Activated CD4-positive, alpha-beta T cell treated with anti-CD3 and anti-CD28 coated beads, Interleukin-2, amount 10 ng/mL, durations not matched to agents 7 days and 5 days (primary cell): ENCODE measurements at regions not wholly inside any gene's neighbourhood (a gene's known extent, or its start where the extent isn't known, plus 50 kb on each side); places are given as distances from the start of the nearest gene placed in this dataset.

Experiments used
- CTCF ChIA-PET: fragments of 350-600 bp; sonication (Branson Sonifier 250); formaldehyde crosslinking; loops from one replicate; lab custom pipeline; 2021; ENCODE audit warnings: antibody characterized with exemption; lab: Charles Lee
- POLR2A ChIA-PET: fragments of 350-600 bp; sonication (Branson Sonifier 250); formaldehyde crosslinking; loops from one replicate; lab custom pipeline; 2021; ENCODE audit warnings: antibody characterized with exemption; lab: Charles Lee
- DNase-seq: peaks from one replicate; pipeline ENCODE4 v3.0.0-alpha.2; 2020
- H3K27ac Mint-ChIP-seq: one replicate; pipeline ENCODE4 v1.8.0; 2021; ENCODE audit warnings: mild to moderate bottlenecking, moderate library complexity, mixed read lengths
- H3K27me3 Mint-ChIP-seq: one replicate; pipeline ENCODE4 v1.8.0; 2021; ENCODE audit warnings: mixed read lengths
- H3K36me3 Mint-ChIP-seq: one replicate; pipeline ENCODE4 v1.8.0; 2021; ENCODE audit warnings: low read depth, mixed read lengths
- H3K4me1 Mint-ChIP-seq: one replicate; pipeline ENCODE4 v1.8.0; 2021; ENCODE audit warnings: mixed read lengths
- H3K4me3 Mint-ChIP-seq: one replicate; pipeline ENCODE4 v1.8.0; 2021; ENCODE audit warnings: mild to moderate bottlenecking, moderate library complexity, mixed read lengths
- H3K9me3 Mint-ChIP-seq: one replicate; pipeline ENCODE4 v1.8.0; 2021; ENCODE audit warnings: mixed read lengths

DNA sequence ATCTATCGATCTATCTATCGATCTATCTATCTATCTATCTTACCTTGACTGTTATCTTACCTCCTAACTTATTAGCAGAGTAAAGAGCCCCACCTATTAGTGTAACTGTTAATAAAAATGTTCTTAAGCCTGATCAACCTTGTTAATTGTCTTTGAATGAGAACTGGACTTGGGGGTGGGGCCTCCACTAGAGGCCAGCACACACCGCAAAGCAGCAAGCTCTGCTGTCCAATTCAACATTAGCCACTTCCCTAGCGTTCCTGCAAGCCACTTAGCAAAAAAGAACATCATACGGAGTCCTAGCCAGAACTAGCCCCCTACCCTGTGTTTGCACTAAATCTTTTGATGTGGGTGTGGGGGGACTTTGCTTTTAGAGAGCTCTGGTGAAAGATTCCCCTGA is 515.8 kb downstream of the KDM4C start:
- peaks cover 24% of the 10 kb centered on the region for H3K27me3 Mint-ChIP-seq
- no peak overlapping the region for H3K4me3 Mint-ChIP-seq
- CTCF ChIA-PET, result no interaction called here
- H3K27ac Mint-ChIP-seq, result no peak overlapping the region
- no peaks in the 10 kb centered on the region for H3K36me3 Mint-ChIP-seq
- POLR2A ChIA-PET, result no interaction called here
- DNase-seq, result no peak
- peaks cover 2% of the 10 kb centered on the region for H3K9me3 Mint-ChIP-seq
- no peaks in the 10 kb centered on the region for H3K4me1 Mint-ChIP-seq

DNA sequence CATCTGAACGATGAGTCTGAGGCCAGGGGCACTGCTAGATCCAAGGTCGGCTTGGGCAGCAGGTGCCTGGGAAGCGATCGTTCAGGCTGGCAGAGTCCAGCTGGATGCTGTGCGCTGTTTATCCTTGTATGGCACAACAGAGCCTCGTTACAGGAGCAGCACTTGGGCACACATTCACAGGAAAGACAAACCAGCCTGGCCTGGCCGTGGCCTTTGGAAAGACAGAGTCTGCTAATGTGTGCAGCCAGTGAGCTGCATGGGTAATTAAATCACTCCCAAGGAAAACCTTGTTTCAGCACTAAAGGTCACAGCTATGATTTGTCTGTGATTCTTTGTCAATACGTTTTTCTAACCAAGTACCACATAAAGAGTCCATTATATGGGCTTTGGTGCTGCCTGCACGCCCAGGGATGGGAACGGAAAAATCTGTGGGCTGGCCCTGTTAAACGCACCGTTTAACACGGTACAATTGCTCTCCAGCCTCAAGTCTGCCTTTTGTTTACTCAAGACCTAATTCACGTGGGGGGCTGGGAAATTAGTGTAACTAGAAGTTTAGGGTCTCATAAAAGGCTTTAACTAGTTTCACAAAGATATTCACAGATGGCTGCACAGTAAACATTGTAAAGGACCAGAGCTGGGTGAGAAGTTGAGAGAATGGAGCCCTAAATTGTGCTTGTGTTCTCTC is 509.3 kb downstream of the KDM4C start:
- no peak overlapping the region for H3K4me3 Mint-ChIP-seq
- CTCF ChIA-PET, result no interaction called here
- no peaks in the 10 kb centered on the region for H3K4me1 Mint-ChIP-seq
- DNase-seq, result no peak
- no peaks in the 10 kb centered on the region for H3K36me3 Mint-ChIP-seq
- H3K27me3 Mint-ChIP-seq, result peaks cover 42% of the 10 kb centered on the region
- no peak overlapping the region for H3K27ac Mint-ChIP-seq
- POLR2A ChIA-PET, result no interaction called here
- H3K9me3 Mint-ChIP-seq, result no peaks in the 10 kb centered on the region

DNA sequence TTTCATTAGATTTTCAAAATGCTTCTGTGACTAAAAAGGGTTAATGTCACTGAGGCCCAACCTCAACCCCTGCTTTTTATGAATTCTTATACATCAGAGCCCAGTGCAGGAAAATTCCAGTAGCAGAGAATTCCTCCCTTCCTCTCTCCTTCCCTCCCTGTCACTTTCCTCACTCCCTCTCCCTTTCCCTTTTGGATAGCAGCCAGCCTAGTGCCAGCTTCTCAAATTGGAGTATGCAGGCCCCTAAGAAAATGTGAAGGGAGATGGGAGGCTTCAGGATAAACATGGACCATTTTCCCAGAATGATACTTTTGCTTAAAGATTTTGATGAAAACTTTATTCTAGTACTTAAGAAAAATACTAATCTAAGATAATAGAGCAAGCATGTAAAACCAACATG is 507.4 kb downstream of the KDM4C start:
- no peaks in the 10 kb centered on the region for H3K9me3 Mint-ChIP-seq
- DNase-seq, result no peak
- POLR2A ChIA-PET, result no interaction called here
- no peak overlapping the region for H3K27ac Mint-ChIP-seq
- H3K36me3 Mint-ChIP-seq, result no peaks in the 10 kb centered on the region
- H3K4me1 Mint-ChIP-seq, result no peaks in the 10 kb centered on the region
- CTCF ChIA-PET, result no interaction called here
- peaks cover 45% of the 10 kb centered on the region for H3K27me3 Mint-ChIP-seq
- no peak overlapping the region for H3K4me3 Mint-ChIP-seq

DNA sequence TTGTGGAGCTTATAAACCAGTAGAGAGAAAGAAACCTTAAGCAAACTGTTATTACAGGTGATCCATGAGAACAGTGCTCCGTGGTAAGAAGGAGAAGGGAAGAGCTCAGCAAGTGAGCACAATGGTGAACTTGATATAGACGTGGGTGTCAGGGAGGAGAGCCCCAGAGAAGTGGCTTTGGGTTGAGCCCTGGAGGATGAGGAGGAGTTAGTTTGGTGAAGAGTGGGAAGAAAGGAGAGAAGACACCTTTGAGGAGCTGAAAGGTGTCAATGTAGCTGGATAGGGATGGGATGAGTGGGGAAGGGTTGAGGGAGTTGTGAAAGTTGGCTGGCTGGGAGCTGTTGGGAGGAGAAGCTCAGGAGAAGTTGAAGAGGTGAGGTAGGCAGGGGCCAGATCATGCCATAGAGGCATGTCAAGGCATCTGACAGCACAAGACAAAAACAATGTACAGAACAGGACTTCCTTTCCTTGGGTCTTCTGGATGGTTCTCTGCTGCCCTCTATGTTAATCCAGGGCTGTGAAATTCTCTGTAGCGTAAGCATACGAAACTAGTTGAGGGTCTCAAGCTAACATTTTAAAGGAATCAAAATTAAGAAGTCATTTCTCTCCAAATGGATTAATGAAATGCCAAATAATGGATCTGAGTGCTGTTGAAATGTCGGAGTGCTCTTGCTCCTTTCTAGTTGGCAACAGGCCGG is 501.9 kb downstream of the KDM4C start:
- Mint-ChIP-seq H3K4me1 (no peaks in the 10 kb centered on the region), H3K27ac (no peak overlapping the region), H3K27me3 (peaks cover 37% of the 10 kb centered on the region), H3K9me3 (no peaks in the 10 kb centered on the region), H3K4me3 (no peak overlapping the region), H3K36me3 (no peaks in the 10 kb centered on the region)
- DNase-seq, result no peak
- POLR2A ChIA-PET, result no interaction called here
- CTCF ChIA-PET, result interaction anchor here (0.5 to 1.1 kb wide), 2 partner anchors 28 to 526 kb away, joined by 3 to 4 read pairs; no protein-coding TSS in a partner anchor

DNA sequence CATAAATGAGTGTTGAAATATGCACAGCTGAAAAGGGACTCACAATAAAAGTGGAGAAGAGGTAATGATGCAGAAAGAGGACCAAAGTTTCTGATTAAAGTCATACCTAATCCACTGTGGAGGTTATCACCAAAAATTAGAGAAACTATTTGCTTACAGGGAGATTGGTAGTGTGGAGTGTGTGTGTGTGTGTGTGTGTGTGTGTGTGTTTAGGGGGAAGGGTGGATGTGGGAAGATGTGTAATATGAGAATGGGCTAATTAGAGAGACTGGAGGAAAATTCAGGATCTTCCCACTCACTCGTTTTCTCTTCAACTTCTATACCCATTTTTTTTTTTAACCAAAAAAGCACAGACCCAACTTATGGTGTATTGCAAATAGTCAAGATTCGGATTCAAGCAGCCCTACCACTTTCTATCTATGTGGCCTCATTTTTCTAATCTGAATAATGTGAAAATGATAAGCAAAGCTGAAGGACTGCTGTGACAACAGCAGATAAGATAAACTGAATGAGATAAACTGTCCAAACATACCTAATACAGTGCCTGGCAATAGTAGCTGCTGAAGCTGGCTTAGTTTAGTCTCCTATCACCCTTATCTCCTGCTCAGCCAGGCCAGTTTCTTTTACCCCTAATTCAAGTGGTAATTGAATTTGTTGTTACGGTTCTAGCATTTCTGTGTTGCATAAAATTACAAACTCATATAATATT is 501.1 kb downstream of the KDM4C start:
- Mint-ChIP-seq H3K4me1 (no peaks in the 10 kb centered on the region), H3K9me3 (no peaks in the 10 kb centered on the region), H3K4me3 (no peak overlapping the region), H3K27ac (no peak overlapping the region), H3K36me3 (no peaks in the 10 kb centered on the region), H3K27me3 (peaks cover 37% of the 10 kb centered on the region)
- ChIA-PET POLR2A (no interaction called here), CTCF (interaction anchor here (0.5 kb wide), 1 partner anchor 525 kb away, joined by 4 read pairs; no protein-coding TSS in a partner anchor)
- DNase-seq, result no peak

DNA sequence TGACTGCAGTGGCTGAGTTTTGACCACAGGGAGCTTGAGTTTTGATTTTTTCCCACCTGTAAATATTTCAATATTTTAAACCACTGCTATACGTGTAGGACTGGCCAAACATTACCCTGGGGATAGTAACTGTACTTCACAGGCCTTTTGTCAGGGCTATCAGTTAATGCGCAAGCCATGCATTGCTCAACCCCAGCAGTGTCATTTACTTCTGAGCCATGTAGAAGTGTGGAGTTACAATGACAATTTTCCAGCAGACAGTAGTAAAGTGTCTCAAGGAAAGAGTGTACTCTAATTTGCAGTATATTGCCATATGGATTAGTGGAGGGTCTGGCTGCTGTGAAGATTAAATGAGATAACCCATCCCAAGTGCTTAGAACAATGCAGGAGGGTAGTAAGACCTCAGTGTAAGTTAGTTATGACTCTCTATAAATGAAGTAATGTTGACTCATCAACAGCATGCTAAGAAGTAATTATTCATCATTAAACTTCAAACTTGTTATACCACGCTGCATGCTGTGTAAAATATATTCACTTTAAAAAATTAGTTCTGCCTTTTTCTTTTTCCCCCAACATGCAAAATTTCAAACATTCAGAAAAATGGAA is 489.2 kb downstream of the KDM4C start:
- no peaks in the 10 kb centered on the region for H3K4me1 Mint-ChIP-seq
- H3K36me3 Mint-ChIP-seq, result no peaks in the 10 kb centered on the region
- H3K27me3 Mint-ChIP-seq, result peaks cover 12% of the 10 kb centered on the region
- POLR2A ChIA-PET, result no interaction called here
- no peak for DNase-seq
- H3K9me3 Mint-ChIP-seq, result no peaks in the 10 kb centered on the region
- H3K27ac Mint-ChIP-seq, result no peak overlapping the region
- no peak overlapping the region for H3K4me3 Mint-ChIP-seq
- CTCF ChIA-PET, result no interaction called here

DNA sequence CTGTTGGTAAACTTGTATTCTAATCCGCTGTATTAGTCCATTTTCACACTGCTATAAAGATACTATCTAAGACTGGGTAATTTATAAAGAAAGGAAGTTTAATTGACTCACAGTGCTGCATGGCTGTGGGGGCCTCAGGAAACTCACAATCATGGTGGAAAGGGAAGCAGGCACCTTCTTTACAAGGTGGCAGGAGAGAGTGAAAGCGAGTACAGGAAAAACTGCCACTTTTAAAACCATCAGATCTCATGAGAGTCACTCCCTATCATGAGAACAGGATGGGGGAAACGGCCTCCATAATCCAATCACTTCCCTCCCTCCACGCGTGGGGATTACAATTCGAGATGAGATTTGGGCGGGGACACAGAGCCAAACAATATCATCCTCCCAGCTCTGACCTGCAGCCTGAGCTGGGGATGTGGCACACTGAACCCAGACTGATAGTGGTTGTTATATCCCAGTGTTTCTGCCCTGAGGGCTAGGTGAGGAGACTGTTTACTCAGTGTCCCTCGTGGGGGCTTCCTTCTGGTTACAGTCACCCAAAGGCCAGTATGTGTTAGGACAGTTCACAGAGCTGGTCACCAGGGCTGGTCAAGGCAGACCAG is 488.3 kb downstream of the KDM4C start:
- peaks cover 10% of the 10 kb centered on the region for H3K27me3 Mint-ChIP-seq
- ChIA-PET POLR2A (no interaction called here), CTCF (interaction anchor here (0.9 kb wide), 1 partner anchor 25 kb away, joined by 3 read pairs; no protein-coding TSS in a partner anchor)
- H3K36me3 Mint-ChIP-seq, result no peaks in the 10 kb centered on the region
- no peaks in the 10 kb centered on the region for H3K4me1 Mint-ChIP-seq
- no peak overlapping the region for H3K4me3 Mint-ChIP-seq
- no peaks in the 10 kb centered on the region for H3K9me3 Mint-ChIP-seq
- H3K27ac Mint-ChIP-seq, result no peak overlapping the region
- DNase-seq, result no peak

DNA sequence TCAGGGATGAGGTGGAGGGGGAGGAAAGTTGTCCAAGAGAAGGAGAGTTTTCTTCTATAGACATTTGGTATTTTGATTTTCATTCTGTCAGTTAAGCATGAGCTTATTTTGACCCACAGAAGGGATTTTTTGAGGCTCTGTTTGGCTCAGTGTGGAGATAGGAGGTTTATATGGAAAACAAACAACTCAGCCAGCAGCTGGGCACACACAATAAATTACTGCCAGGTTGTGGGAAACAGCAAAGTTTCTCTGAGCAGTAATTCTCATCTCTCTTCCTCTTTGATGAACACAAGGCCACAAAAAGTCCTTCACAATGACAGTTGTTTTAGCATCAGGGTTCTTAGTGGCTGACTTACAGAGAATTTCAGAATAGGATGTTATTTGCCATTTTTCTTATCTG is 486.1 kb downstream of the KDM4C start:
- CTCF ChIA-PET, result no interaction called here
- peaks cover 3% of the 10 kb centered on the region for H3K9me3 Mint-ChIP-seq
- H3K27ac Mint-ChIP-seq, result no peak overlapping the region

DNA sequence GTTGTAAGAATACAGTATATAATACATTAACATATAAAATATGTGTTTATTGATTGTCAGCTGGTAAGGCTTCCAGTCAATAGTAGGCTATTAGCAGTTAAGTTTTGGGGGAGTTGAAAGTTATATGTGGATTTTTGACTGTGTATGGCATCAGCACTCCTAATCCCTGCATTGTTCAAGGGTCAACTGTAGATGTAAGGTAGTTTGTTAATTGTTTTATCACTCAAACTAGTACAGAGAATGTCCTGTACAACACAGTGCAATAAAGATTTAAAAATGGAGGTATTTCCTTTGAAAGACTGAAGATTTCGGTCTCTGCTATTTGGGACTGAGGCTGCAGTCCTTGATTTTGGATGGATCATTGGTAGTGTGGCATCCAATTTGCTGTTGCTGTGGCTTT is 484.4 kb downstream of the KDM4C start:
- Mint-ChIP-seq H3K9me3 (peaks cover 3% of the 10 kb centered on the region), H3K36me3 (no peaks in the 10 kb centered on the region), H3K27me3 (peaks cover 10% of the 10 kb centered on the region), H3K4me3 (no peak overlapping the region), H3K4me1 (peaks cover 12% of the 10 kb centered on the region), H3K27ac (no peak overlapping the region)
- POLR2A ChIA-PET, result no interaction called here
- CTCF ChIA-PET, result no interaction called here
- DNase-seq, result no peak

More for the DNA sequence above, 486.1 kb downstream of the KDM4C start:
- H3K4me1 Mint-ChIP-seq, result no peaks in the 10 kb centered on the region
- no peaks in the 10 kb centered on the region for H3K36me3 Mint-ChIP-seq
- POLR2A ChIA-PET, result no interaction called here
- no peak for DNase-seq
- peaks cover 10% of the 10 kb centered on the region for H3K27me3 Mint-ChIP-seq
- no peak overlapping the region for H3K4me3 Mint-ChIP-seq

DNA sequence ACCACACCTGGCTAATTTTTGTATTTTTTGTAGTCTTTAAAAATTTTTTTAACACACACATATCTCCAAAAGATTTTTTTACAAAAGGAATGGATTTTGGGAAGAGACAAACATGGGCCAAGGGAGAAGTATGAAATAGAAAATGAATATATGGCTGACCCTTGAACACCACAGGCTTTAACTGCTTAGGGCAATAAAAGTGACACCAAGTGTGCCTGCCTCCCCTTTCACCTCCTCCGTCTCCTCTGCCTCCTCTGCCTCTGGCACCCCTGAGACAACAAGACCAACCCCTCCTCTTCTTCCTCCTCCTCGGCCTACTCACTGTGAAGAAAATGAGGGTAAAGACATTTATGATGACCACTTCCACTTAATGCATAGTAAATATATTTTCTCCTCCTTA is 483.9 kb downstream of the KDM4C start:
- ChIA-PET POLR2A (no interaction called here), CTCF (no interaction called here)
- no peaks in the 10 kb centered on the region for H3K36me3 Mint-ChIP-seq
- no peak overlapping the region for H3K4me3 Mint-ChIP-seq
- H3K4me1 Mint-ChIP-seq, result peaks cover 12% of the 10 kb centered on the region
- H3K27me3 Mint-ChIP-seq, result peaks cover 10% of the 10 kb centered on the region
- no peak for DNase-seq
- no peak overlapping the region for H3K27ac Mint-ChIP-seq
- peaks cover 3% of the 10 kb centered on the region for H3K9me3 Mint-ChIP-seq

DNA sequence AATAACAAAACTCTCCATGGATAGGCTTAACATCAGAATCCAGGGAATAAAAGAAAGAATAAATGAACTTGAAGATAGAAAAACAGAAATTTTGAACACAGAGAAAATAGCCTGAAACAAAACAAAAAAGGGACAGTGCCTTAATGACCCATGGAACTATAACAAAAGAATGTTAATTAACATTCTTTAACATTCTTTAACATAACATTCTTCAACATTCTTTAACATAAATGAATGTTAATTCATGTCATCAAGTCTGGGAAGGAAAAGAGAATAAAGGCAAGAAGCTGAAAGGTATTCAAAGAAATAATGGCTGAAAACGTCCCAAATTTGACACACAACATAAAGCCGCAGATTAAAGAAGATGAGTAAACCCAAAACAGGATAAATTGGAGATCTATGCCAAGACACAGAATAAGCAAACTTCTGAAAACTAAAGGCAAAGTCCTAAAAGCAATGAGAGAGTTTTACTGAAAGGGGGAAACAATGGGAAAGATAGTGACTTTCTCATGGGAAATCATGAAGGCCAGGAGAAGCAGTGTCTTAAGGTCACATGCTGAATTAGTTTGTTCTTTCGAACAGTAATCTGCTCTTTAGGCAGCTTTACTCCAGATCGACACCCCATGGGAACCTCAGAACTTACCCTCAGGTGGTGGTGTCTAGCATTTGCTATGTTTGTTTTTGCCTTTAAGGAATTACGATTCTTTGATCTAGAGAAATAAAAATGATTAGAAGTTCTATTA is 483.0 kb downstream of the KDM4C start:
- POLR2A ChIA-PET, result no interaction called here
- CTCF ChIA-PET, result no interaction called here
- no peak overlapping the region for H3K4me3 Mint-ChIP-seq

DNA sequence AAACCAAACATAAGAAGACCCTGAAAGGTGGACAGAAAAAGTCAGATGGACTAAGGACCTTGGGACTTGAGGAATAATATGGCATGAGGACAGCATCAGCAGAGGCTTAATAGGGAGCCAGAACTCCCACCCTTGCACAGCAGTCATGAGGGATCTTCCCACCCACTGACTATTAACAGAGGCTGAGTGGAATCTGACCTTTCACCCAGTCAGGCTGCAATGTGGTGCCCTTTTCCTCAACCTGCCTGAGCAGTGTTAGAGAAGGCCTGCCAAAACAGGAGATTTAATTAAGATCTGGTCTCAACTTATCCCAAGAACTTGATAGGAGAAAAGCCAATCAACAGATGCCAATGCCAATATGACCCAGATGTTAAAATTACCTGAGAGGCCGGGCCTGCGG is 481.9 kb downstream of the KDM4C start:
- Mint-ChIP-seq H3K4me3 (no peak overlapping the region), H3K27me3 (peaks cover 1% of the 10 kb centered on the region), H3K36me3 (no peaks in the 10 kb centered on the region), H3K9me3 (peaks cover 3% of the 10 kb centered on the region), H3K27ac (no peak overlapping the region), H3K4me1 (peaks cover 15% of the 10 kb centered on the region)
- CTCF ChIA-PET, result no interaction called here
- DNase-seq, result no peak
- POLR2A ChIA-PET, result no interaction called here

More for the DNA sequence above, 483.0 kb downstream of the KDM4C start:
- H3K27me3 Mint-ChIP-seq, result peaks cover 7% of the 10 kb centered on the region
- H3K27ac Mint-ChIP-seq, result no peak overlapping the region
- no peak for DNase-seq
- H3K9me3 Mint-ChIP-seq, result peaks cover 3% of the 10 kb centered on the region
- H3K4me1 Mint-ChIP-seq, result peaks cover 15% of the 10 kb centered on the region
- no peaks in the 10 kb centered on the region for H3K36me3 Mint-ChIP-seq
